GM23248 (cell line): ENCODE measurements at regions not wholly inside any gene's neighbourhood (a gene's known extent, or its start where the extent isn't known, plus 50 kb on each side); places are given as distances from the start of the nearest gene placed in this dataset.

ENCODE experiments used
- EZH2 ChIP-seq: fragments of 200-600 bp; sonication (generic); IDR thresholded peaks from 2 replicates; pipeline ENCODE4 v1.6.1; 2018; ENCODE audit warnings: antibody characterized with exemption, mild to moderate bottlenecking; ENCODE audit not compliant: insufficient read depth, poor library complexity, severe bottlenecking
- EZH2phosphoT487 ChIP-seq: fragments of 200-600 bp; sonication (generic); IDR thresholded peaks from 2 replicates; pipeline ENCODE4 v1.6.1; 2018; ENCODE audit warnings: antibody characterized with exemption, moderate library complexity, mild to moderate bottlenecking, low read depth; ENCODE audit not compliant: insufficient read depth

GRCh38 chr11:22465620-22466019 is 127.4 kb downstream of the SLC17A6 start:
- TF ChIP-seq EZH2 (no peak), EZH2phosphoT487 (no peak)
